GM12874 (cell line): ENCODE measurements at regions not wholly inside any gene's neighbourhood (a gene's known extent, or its start where the extent isn't known, plus 50 kb on each side); places are given as distances from the start of the nearest gene placed in this dataset.

Source experiments
- CTCF ChIP-seq: IDR thresholded peaks from 2 replicates; pipeline ENCODE4 v1.5.1; 2011; ENCODE audit warnings: low read depth, mild to moderate bottlenecking, control low read depth, low read length, moderate library complexity; ENCODE audit not compliant: insufficient read depth

- TF ChIP-seq CTCF: no peak
Measured at GRCh38 chr20:51335329-51335841, 207.1 kb downstream of the NFATC2 start.

DNA sequence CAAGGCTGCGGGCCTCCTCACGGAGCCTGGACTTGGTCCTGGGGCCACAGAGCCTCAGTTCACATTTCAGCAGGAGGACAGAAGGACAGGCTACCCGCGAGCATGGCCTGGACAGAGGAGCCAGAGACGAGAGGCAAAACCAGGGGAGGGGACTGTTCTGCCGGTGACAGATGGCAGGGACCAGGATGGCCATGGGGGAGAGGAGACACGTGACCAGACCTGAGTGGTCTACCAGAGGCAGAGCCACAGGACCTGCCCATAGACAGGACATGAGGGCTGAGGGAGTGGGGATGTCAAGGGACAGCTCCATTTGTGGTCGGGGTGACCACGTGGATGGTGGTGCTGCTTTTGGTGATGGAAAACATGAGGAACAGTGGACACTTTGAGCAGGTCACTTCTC is 207.9 kb downstream of the NFATC2 start:
- TF ChIP-seq CTCF: no peak

- TF ChIP-seq CTCF: no peak
Measured at GRCh38 chr20:51333971-51334370, 208.5 kb downstream of the NFATC2 start.

GRCh38 chr20:51333446-51333845 is 209.1 kb downstream of the NFATC2 start:
- TF ChIP-seq CTCF: no peak

GRCh38 chr20:51331481-51331880 is 211.0 kb downstream of the NFATC2 start:
- no peak for TF ChIP-seq CTCF

DNA sequence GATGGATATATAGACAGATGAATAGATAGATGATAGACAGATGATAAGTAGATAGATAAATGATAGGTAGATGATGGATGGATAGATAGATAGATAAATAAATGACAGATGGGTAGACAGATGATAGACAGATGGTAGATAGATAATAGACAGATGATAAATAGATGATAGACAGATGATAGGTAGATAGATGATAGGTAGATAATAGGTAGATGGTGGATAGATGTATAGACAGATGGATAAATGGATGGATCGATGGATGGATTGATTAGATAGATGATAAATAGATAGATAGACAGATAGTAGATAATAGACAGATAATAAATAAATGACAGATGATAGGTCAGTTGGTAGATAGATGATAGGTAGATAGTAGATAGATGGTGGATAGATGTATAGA is 212.7 kb downstream of the NFATC2 start:
- no peak for TF ChIP-seq CTCF

GRCh38 chr20:51327251-51327841 is 215.2 kb downstream of the NFATC2 start:
- TF ChIP-seq CTCF: no peak
